ENCODE measurements at regions not wholly inside any gene's neighbourhood (a gene's known extent, or its start where the extent isn't known, plus 50 kb on each side); places are given as distances from the start of the nearest gene placed in this dataset.

GRCh38 chr4:179797738-179798137 lies 2355.5 kb upstream of the AGA start:
- TF ChIP-seq CTCF (IDR thresholded peaks at IDR 0.05): no peak
- TF ChIP-seq POLR2A (IDR thresholded peaks at IDR 0.05): no peak

All from heart left ventricle (tissue), 13 donors.